GM21526 (cell line): ENCODE measurements at regions not wholly inside any gene's neighbourhood (a gene's known extent, or its start where the extent isn't known, plus 50 kb on each side); places are given as distances from the start of the nearest gene placed in this dataset.

Experiments
- ATAC-seq: cut with Tn5 transposase; IDR thresholded peaks from one replicate; pipeline ENCODE4 v1.9.1; 2021; ENCODE audit warnings: moderate library complexity; ENCODE audit not compliant: unreplicated experiment, low FRiP score

DNA sequence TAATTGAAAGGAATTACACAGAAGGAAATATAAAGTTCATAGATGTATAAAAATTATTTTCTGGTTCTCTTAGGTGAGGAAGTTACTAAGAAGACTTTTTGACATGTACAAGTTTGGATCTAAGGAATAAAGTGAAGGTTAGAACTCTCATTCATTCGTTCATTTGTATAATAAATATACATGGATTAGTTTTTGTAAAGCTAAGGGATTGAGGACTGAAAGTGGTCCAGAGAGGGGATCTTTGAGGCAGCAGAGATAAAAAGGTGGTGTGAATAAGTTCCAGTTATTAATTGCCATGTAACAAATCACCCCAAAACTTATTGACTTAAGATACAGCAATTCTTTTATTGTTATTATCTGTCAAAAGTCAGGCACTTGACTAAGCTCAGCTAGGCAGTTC is 110.1 kb upstream of the CELF4 start:
- no peak for ATAC-seq

GRCh38 chr18:37674570-37674969 is 109.0 kb upstream of the CELF4 start:
- ATAC-seq = no peak

DNA sequence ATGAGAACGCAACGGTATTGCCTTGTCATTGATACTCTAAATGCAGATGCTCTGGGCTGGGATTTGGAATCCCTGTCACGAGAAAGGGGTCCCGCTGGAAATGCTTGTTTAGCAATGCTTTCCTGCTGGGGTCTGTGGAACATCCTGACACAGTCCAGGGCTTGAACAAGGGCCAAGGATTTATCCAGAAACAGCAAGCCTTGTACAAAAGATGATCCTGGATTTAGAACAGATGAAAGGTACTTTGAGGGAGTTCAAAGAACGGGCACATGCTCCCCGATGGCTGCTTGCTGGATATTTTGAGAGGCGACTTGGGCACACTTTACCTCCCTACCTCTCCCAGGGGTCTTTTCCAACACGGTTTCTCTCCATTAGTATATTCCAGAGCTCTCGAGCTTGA is 108.1 kb upstream of the CELF4 start:
- ATAC-seq = no peak

DNA sequence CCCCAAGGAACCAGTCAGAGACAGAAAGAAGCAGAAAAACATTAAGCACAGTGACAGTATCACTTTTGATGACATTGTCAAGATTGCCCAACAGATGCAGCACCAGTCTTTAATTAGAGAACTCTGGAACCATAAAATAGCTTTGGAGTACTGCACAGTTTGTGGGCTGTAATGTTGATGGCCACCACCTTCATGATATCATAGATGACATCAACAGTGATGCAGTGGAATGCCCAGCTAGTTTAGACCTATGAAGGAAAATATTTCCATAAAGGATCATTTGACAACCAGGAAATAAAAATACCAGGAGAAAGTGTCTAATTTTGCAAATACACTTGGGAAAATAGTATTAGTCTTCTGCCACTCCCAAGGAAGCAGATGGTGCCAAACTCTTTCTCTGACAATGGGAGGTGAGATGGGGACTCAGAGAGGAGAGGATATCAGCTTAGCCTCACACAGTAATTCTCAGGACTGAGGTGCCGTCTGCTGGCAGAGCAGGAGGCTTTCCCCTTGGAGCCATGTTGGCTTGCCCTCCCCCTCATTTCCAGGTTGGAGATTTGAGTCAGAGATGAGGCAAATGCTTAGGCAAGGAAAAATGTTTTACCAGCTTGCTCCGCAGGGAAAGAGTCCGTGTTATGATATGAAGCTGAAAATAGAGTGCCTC is 107.5 kb upstream of the CELF4 start:
- ATAC-seq = no peak

DNA sequence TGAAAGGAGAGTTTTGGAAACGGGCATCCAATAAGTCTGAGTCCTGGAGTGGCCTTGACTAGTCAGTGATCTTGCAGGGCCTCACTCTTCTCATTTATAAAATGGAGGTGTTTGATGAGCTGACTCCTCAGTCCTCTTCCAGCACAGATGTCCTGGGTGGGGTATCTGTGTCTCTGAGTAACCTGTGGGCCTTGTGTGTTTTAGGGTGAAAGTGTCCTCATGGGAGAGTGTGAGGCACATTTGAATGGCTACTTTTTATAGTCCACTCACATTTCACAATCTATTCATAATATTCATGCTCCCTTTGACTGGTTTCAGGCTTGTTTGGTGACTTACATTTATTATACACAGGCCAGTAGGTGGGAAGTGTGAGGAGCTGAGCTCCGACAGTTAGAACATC is 106.4 kb upstream of the CELF4 start:
- no peak for ATAC-seq

- ATAC-seq = no peak
Measured at GRCh38 chr18:37671530-37671929, 105.9 kb upstream of the CELF4 start.

DNA sequence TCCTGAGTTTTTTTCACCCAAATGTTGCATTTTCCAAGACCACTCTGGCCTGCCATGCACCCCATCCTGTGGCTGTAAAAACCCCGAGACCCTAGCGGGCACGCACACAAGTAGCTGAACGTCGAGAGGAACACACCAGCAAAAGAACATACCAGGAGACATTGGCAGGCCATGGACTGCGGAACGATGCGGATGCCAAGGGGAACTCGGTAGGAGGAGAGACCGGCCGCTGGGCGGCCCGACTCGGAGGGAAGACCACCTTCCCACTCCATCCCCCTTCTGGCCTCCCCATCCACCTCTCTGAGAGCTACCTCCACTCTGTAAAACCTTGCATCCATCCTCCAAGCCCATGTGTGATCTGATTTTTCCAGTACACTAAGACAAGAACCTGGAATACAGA is 105.5 kb upstream of the CELF4 start:
- no peak for ATAC-seq

- no peak for ATAC-seq
Measured at GRCh38 chr18:37669991-37670534, 104.5 kb upstream of the CELF4 start.

DNA sequence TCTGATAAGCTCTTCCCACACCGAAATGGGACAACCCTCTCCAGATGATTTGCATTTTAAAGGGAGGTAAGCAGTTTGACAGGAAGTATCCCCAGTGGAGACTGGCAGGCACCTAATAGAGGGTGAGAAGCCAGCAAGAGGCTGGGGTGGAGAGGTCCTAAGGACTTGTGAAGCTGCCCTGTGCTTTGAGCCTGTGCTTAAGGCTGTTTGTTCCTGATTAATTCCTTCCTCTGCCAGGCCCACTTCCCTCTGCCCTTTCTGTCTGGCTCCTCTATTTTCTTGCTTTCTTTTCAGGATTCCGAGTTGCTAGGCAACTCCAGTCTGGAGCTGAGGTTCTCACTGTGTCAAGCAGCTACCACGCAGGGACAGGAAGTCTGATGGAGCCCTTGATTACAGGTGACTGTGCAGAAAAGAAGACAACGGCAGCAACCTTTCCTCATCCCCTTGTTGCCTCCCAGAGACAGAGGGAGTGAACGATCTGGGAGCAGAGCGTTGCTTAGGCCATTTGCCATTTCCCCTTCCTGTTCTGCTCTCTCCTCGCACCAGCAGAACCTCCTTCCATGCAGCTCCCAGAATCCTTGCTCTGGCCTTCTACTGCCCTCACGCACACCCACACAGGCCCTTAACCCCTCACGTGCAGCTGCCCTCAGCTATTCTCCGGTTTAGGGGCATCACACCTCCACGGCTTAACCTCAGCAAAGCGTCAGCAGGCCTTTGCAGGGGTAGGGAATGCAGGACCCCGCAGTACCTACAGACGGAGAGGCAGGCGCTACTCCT is 103.6 kb upstream of the CELF4 start:
- no peak for ATAC-seq

DNA sequence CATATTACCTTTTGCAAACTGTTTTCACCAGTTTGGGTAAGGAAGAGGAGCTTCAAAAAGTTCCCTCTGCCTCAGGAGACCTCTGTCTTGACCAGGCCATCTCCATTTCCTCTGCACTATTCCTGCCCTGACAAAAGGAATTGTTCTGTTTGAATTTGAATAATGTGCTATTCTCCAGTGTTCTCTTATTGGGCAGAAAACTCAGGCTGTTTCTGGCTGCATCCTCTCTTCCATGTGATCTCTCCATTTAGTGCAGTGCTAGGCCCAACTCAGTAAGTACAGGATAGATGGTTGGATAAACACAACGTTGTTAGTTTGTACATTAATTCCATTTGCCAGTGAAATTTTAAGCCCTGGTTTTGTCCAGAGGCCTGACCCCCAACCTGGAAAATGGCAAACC is 102.2 kb upstream of the CELF4 start:
- no peak for ATAC-seq

GRCh38 chr18:37666991-37667390 is 101.4 kb upstream of the CELF4 start:
- ATAC-seq = no peak

GRCh38 chr18:37666451-37666850 is 100.9 kb upstream of the CELF4 start:
- no peak for ATAC-seq

GRCh38 chr18:37665346-37665745 is 99.7 kb upstream of the CELF4 start:
- ATAC-seq = no peak

DNA sequence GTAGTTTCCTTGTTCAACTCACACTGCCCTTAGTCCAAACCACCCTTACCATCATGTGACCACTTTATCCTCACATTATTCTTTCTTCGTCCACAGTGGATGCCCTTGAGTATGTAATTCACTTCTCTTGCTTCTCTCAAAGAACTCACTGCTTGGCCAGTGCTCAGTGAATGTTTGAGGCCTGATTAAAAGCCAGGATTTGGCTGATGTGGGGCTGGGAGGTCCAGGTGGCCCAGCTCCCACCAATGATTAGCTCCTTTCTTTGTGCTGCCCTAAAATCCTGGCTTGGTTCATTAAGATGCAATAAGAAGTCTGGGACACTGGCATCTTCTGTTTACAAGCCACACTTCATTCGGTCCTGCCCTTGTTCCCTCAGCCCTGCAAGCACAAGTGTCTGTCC is 97.8 kb upstream of the CELF4 start:
- no peak for ATAC-seq

DNA sequence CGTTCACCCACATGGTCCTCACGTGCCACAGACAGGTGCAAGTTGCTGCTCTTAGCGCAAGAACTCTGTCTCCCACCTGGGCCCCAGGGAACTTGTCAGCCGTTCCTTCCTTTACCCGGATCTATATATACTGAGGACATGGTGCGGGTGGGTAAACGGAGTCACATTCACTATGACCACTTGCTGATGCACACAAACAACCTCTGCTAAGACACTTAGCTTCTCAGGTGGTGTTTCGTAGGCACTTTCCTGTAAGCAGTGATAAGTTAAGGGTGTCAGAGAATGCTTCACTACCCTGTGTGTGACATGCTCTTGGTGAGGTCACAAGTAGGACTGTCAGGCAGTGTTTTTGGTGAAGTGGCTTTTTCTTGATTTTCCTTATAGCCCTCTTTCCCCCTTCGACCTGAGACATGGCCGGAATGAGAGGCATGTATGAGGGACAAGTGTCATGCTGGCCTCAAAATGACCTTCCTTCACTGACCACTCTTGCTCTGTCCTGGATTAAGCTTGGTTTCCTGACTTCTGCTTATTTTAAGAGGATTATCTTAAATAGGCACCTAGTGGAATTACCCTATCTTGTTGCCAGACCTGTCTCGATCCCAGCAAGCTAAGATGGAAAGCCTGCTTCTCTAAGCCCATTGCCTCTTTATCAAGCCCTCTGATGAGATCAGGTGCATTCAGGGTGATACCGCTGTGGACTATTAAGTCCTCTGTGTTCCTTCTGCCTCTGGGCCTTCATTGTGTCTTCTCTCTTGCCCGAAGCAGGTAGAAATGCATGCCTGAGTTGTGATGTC is 97.1 kb upstream of the CELF4 start:
- no peak for ATAC-seq

DNA sequence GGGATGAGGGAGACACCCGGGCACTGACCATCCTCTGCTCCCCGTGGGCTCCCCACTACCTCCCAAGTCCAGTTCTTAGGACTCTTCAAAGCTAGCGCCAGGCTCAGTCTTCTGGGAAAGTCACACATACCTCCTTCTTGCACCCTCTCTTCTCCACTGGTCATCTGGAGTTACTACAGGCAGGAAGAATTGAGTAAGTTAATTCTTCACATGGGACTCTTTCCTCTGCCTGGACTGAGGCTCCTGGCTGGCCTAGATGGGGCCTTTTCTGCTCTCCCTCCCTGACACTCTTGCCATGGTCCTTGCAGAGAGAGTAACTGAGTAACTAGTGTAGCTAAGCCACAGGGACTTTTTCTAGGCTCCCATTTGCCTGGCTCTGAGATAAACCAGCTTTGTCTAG is 96.5 kb upstream of the CELF4 start:
- no peak for ATAC-seq

DNA sequence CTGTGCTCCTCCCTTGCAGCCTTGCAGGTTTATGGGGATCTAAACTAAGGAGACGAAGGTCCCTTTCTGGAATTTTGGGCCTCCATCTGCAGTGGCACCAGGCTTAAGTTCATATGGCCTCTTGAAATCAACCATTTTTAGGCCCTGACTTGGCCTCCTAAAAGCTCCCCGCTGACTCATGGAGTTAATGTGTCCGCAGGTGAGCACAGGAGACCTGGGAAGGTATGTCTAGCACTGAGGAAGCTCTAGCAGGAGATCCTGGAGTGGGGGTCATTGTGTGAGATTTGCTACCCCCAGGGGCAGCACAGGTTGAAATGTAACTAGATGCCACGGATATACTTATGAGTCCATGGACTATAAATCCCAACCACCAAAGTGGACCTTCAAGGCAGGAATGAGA is 95.9 kb upstream of the CELF4 start:
- ATAC-seq = no peak

DNA sequence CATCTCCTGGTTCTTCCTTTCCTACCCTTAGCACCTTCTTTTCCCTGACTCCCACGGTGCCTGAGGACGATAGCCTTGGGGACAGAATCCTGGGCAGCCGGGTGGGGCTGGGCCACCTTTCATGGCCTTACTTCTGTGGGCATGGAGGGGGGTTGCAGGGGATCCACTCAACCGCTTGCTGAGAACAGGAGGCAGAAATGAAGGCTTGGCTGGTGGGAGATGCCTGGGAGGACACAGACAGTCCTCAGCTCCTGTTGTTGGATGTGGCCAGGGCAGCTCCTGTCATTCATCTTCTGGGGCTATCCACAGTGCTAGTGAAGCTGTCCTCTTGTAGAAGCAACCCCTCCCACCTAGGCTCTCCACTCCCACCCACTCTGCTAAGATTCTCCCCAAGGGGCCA is 95.5 kb upstream of the CELF4 start:
- no peak for ATAC-seq

- no peak for ATAC-seq
Measured at GRCh38 chr18:37660658-37661057, 95.1 kb upstream of the CELF4 start.

DNA sequence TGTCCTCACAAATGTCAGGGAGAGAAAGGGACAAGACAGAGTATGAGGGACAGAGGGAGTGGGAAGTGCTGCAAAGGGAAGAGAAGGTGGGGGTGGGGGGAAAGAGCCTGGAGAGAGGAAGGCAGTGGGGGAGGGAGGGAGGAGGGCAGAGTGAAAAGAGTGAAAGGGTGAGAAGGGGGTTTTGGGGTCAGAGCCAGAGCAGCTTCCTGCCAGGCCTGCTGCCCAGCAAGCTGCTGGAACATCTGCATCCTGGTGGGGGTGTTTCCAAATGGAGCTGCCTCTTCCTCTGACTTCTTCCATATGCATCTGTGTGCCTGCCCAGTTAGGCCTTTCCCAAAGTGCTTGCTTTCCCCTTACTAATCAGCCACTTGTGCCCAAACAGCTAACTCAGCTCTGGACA is 94.3 kb upstream of the CELF4 start:
- no peak for ATAC-seq

GRCh38 chr18:37658894-37659293 is 93.3 kb upstream of the CELF4 start:
- no peak for ATAC-seq
